ENCODE measurements at regions not wholly inside any gene's neighbourhood (a gene's known extent, or its start where the extent isn't known, plus 50 kb on each side); places are given as distances from the start of the nearest gene placed in this dataset.

DNA sequence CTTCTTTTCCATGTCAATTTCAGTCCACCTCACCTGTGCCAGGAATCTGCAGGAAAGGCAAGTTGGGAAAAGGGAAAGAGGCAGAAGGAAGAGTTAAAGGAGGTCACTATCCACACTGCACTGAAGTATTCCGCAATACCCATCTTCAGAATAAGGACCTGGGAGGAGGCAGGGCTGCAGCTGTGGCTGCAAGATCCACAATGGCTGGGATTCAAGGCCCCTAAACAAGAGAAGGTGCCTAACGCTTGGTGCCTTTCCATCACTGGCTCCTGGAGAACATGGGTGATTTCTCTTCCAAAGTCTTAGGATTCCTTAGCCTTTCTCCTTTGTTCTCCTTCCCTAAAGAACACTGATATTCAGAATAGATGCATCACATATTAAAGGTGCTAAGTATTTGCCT, 204.0 kb downstream of the GRIN2B start:
- no peak for DNase-seq
- H3K9me3 Mint-ChIP-seq, result no peaks in the 10 kb centered on the region
- H3K27ac Mint-ChIP-seq, result no peak overlapping the region
- no peak overlapping the region for H3K4me3 Mint-ChIP-seq
- H3K36me3 Mint-ChIP-seq (ENCODE audit: low read depth), result no peaks in the 10 kb centered on the region
- ChIA-PET POLR2A (no interaction called here), CTCF (no interaction called here)
- H3K27me3 Mint-ChIP-seq, result no peaks in the 10 kb centered on the region
- H3K4me1 Mint-ChIP-seq, result no peaks in the 10 kb centered on the region

DNA sequence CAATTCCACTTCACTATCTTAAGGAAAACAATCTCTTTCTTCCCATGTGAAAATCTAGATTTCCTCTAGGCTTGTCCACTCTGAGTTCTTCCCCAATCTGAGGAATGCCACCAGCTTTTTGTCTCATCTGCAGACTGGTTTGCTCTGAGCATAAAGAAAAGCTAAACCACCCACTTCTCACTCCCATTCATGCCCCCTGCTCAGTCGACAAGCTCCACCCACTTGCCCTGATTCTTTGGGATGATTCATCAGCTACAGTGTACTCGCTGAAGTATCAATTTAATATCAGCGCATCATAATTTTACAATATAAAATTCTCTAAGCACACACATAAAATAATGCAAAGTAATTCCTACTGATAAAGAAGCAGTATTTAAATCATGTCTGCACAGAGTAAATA, 209.1 kb downstream of the GRIN2B start:
- no peak for DNase-seq
- H3K4me3 Mint-ChIP-seq, result no peak overlapping the region

GRCh38 chr12:13770576-13770975, 210.8 kb downstream of the GRIN2B start:
- ChIA-PET CTCF (interaction anchor here (1.0 kb wide), 1 partner anchor 15 kb away, joined by 3 read pairs; no protein-coding TSS in a partner anchor), POLR2A (no interaction called here)
- Mint-ChIP-seq H3K27me3 (no peaks in the 10 kb centered on the region), H3K9me3 (no peaks in the 10 kb centered on the region), H3K36me3 (ENCODE audit: low read depth) (no peaks in the 10 kb centered on the region), H3K4me1 (no peaks in the 10 kb centered on the region), H3K27ac (no peak overlapping the region), H3K4me3 (no peak overlapping the region)
- no peak for DNase-seq

More for the DNA sequence above, 209.1 kb downstream of the GRIN2B start:
- no peaks in the 10 kb centered on the region for H3K4me1 Mint-ChIP-seq
- H3K9me3 Mint-ChIP-seq, result no peaks in the 10 kb centered on the region
- CTCF ChIA-PET, result no interaction called here
- H3K27me3 Mint-ChIP-seq, result no peaks in the 10 kb centered on the region
- no peak overlapping the region for H3K27ac Mint-ChIP-seq
- H3K36me3 Mint-ChIP-seq (ENCODE audit: low read depth), result no peaks in the 10 kb centered on the region
- POLR2A ChIA-PET, result no interaction called here

GRCh38 chr12:13769966-13770365, 211.4 kb downstream of the GRIN2B start:
- no peaks in the 10 kb centered on the region for H3K36me3 Mint-ChIP-seq (ENCODE audit: low read depth)
- no peaks in the 10 kb centered on the region for H3K9me3 Mint-ChIP-seq
- DNase-seq, result no peak
- H3K4me3 Mint-ChIP-seq, result no peak overlapping the region
- no peak overlapping the region for H3K27ac Mint-ChIP-seq
- H3K27me3 Mint-ChIP-seq, result no peaks in the 10 kb centered on the region
- CTCF ChIA-PET, result no interaction called here
- POLR2A ChIA-PET, result no interaction called here
- H3K4me1 Mint-ChIP-seq, result no peaks in the 10 kb centered on the region

- no peak overlapping the region for H3K4me3 Mint-ChIP-seq
- H3K27me3 Mint-ChIP-seq, result no peaks in the 10 kb centered on the region
- no peaks in the 10 kb centered on the region for H3K4me1 Mint-ChIP-seq
- CTCF ChIA-PET, result no interaction called here
- H3K27ac Mint-ChIP-seq, result no peak overlapping the region
- no peaks in the 10 kb centered on the region for H3K9me3 Mint-ChIP-seq
- POLR2A ChIA-PET, result no interaction called here
- DNase-seq, result no peak
- H3K36me3 Mint-ChIP-seq (ENCODE audit: low read depth), result no peaks in the 10 kb centered on the region
Measured at GRCh38 chr12:13769273-13769672, 212.1 kb downstream of the GRIN2B start.

- no peak overlapping the region for H3K4me3 Mint-ChIP-seq
- POLR2A ChIA-PET, result no interaction called here
Measured at GRCh38 chr12:13764748-13765147, 216.7 kb downstream of the GRIN2B start.

GRCh38 chr12:13749389-13749788, 232.0 kb downstream of the GRIN2B start:
- Mint-ChIP-seq H3K27ac (no peak overlapping the region), H3K4me3 (no peak overlapping the region), H3K36me3 (ENCODE audit: low read depth) (no peaks in the 10 kb centered on the region), H3K27me3 (peaks cover 3% of the 10 kb centered on the region), H3K4me1 (no peaks in the 10 kb centered on the region), H3K9me3 (no peaks in the 10 kb centered on the region)
- CTCF ChIA-PET, result no interaction called here
- DNase-seq, result no peak
- POLR2A ChIA-PET, result no interaction called here

More at GRCh38 chr12:13764748-13765147, 216.7 kb downstream of the GRIN2B start:
- H3K27ac Mint-ChIP-seq, result no peak overlapping the region
- H3K27me3 Mint-ChIP-seq, result no peaks in the 10 kb centered on the region
- no peaks in the 10 kb centered on the region for H3K4me1 Mint-ChIP-seq
- DNase-seq, result no peak
- H3K9me3 Mint-ChIP-seq, result no peaks in the 10 kb centered on the region
- CTCF ChIA-PET, result no interaction called here
- no peaks in the 10 kb centered on the region for H3K36me3 Mint-ChIP-seq (ENCODE audit: low read depth)

- no peaks in the 10 kb centered on the region for H3K36me3 Mint-ChIP-seq (ENCODE audit: low read depth)
- H3K4me1 Mint-ChIP-seq, result no peaks in the 10 kb centered on the region
- ChIA-PET POLR2A (no interaction called here), CTCF (no interaction called here)
- H3K4me3 Mint-ChIP-seq, result no peak overlapping the region
- no peak for DNase-seq
- peaks cover 3% of the 10 kb centered on the region for H3K27me3 Mint-ChIP-seq
- H3K27ac Mint-ChIP-seq, result no peak overlapping the region
- H3K9me3 Mint-ChIP-seq, result no peaks in the 10 kb centered on the region
Measured at GRCh38 chr12:13745111-13745860, 236.1 kb downstream of the GRIN2B start.

DNA sequence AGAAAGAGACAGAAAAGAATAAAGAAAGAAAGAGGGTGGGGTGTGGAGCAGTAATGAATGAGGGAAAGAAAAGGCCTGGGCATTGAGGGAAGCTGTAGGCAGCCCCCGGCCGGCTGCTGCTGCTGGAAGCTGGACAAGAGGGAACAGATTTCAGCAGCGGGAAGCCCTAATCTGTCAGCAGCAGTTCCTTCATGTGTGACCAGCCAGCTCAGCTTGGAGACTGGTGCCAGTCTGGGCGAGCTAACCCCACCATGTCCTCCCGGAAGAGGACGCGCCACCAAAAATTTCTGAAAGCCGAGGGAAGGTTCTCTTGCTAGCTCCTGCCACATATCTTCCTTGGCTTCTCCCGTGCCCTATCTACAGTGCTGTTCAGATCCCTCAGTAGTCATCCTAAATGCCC, 236.8 kb downstream of the GRIN2B start:
- Mint-ChIP-seq H3K27ac (no peak overlapping the region), H3K4me1 (no peaks in the 10 kb centered on the region), H3K9me3 (no peaks in the 10 kb centered on the region), H3K36me3 (ENCODE audit: low read depth) (no peaks in the 10 kb centered on the region), H3K4me3 (no peak overlapping the region), H3K27me3 (peaks cover 3% of the 10 kb centered on the region)
- ChIA-PET POLR2A (no interaction called here), CTCF (no interaction called here)
- no peak for DNase-seq

GRCh38 chr12:13740149-13740545, 241.3 kb downstream of the GRIN2B start:
- Mint-ChIP-seq H3K36me3 (ENCODE audit: low read depth) (no peaks in the 10 kb centered on the region), H3K9me3 (no peaks in the 10 kb centered on the region), H3K4me3 (no peak overlapping the region), H3K4me1 (no peaks in the 10 kb centered on the region), H3K27ac (no peak overlapping the region), H3K27me3 (no peaks in the 10 kb centered on the region)
- no peak for DNase-seq
- POLR2A ChIA-PET, result no interaction called here
- CTCF ChIA-PET, result interaction anchor here (1.2 kb wide), 1 partner anchor 10 kb away, joined by 3 read pairs; no protein-coding TSS in a partner anchor

DNA sequence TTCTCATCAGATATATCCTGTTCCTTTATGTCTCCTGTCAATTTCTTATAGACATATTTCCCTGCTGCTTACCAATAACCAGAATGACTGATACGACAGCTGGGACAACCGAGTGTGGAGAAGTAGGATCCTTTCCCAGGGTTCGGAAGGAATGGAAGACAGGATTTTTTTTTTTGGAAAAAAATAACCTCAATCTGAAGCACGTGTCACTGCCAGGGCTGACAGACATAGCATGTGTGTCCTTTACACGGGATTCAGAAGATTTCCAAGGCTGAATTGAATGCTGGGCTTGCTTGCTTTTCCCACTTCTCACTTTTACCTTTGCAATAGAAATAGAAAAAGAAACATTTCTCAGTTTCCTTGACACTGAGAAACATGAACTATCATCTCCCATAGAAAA, 245.7 kb downstream of the GRIN2B start:
- H3K27me3 Mint-ChIP-seq, result no peaks in the 10 kb centered on the region
- no peak for DNase-seq
- CTCF ChIA-PET, result no interaction called here
- POLR2A ChIA-PET, result no interaction called here
- H3K36me3 Mint-ChIP-seq (ENCODE audit: low read depth), result no peaks in the 10 kb centered on the region
- no peak overlapping the region for H3K4me3 Mint-ChIP-seq
- H3K4me1 Mint-ChIP-seq, result no peaks in the 10 kb centered on the region
- H3K27ac Mint-ChIP-seq, result no peak overlapping the region
- no peaks in the 10 kb centered on the region for H3K9me3 Mint-ChIP-seq

DNA sequence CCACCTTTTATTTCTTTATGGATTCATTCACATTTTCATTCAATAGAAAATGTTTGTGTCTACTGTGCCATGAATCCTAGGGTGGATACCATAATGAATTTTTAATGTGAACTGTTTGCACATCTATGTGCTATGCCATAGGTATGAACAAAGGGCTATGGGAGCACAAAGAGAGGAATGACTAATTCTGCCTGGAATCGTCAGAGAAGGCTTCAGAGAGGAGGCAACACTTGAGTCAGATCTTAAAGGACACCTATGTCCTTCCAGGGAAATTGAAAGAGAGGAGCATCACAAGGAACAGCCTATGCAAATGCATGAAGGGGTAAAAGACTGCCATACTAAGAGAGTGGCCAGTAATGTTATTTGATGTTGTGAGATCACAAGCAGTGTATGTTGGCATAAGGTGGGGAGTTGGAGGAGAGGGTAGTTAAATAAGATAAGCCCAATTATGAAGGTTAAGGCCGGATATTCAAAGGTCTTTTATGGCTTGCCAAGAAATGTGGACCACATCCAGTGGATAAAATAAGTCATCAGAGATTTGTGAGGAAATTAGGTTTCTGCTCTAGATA, 246.7 kb downstream of the GRIN2B start:
- Mint-ChIP-seq H3K36me3 (ENCODE audit: low read depth) (no peaks in the 10 kb centered on the region), H3K4me3 (no peak overlapping the region), H3K27me3 (no peaks in the 10 kb centered on the region), H3K27ac (no peak overlapping the region), H3K4me1 (no peaks in the 10 kb centered on the region), H3K9me3 (no peaks in the 10 kb centered on the region)
- DNase-seq, result no peak
- ChIA-PET CTCF (no interaction called here), POLR2A (no interaction called here)

GRCh38 chr12:13727707-13728195, 253.7 kb downstream of the GRIN2B start:
- DNase-seq, result no peak
- CTCF ChIA-PET, result interaction anchor here (1.1 kb wide), 1 partner anchor 9 kb away, joined by 3 read pairs; no protein-coding TSS in a partner anchor
- POLR2A ChIA-PET, result no interaction called here
- Mint-ChIP-seq H3K4me3 (no peak overlapping the region), H3K9me3 (no peaks in the 10 kb centered on the region), H3K27ac (no peak overlapping the region), H3K36me3 (ENCODE audit: low read depth) (no peaks in the 10 kb centered on the region), H3K27me3 (no peaks in the 10 kb centered on the region), H3K4me1 (no peaks in the 10 kb centered on the region)

- POLR2A ChIA-PET, result no interaction called here
Measured at GRCh38 chr12:13725049-13725448, 256.4 kb downstream of the GRIN2B start.

More at GRCh38 chr12:13725049-13725448, 256.4 kb downstream of the GRIN2B start:
- CTCF ChIA-PET, result no interaction called here
- Mint-ChIP-seq H3K4me3 (no peak overlapping the region), H3K4me1 (no peaks in the 10 kb centered on the region), H3K36me3 (ENCODE audit: low read depth) (no peaks in the 10 kb centered on the region), H3K27me3 (no peaks in the 10 kb centered on the region), H3K9me3 (no peaks in the 10 kb centered on the region), H3K27ac (no peak overlapping the region)
- DNase-seq, result no peak
